OCI-LY1 (cell line): ENCODE measurements at regions not wholly inside any gene's neighbourhood (a gene's known extent, or its start where the extent isn't known, plus 50 kb on each side); places are given as distances from the start of the nearest gene placed in this dataset.

Source experiments
- EZH2 ChIP-seq: fragments of 200-600 bp; sonication (generic), shearing (Covaris generic); IDR thresholded peaks from 2 replicates; pipeline ENCODE4 v1.8.0; 2017; ENCODE audit warnings: borderline replicate concordance, mixed run types, mild to moderate bottlenecking, antibody characterized with exemption, low read length, moderate library complexity, mixed read lengths
- TF ChIP-seq, protein P1 (sequence below): fragments of 200-600 bp; sonication (generic), shearing (Covaris generic); IDR thresholded peaks from 2 replicates; pipeline ENCODE4 v1.5.1; 2017; ENCODE audit warnings: mild to moderate bottlenecking, antibody characterized with exemption, low read length, moderate library complexity, mixed read lengths

DNA sequence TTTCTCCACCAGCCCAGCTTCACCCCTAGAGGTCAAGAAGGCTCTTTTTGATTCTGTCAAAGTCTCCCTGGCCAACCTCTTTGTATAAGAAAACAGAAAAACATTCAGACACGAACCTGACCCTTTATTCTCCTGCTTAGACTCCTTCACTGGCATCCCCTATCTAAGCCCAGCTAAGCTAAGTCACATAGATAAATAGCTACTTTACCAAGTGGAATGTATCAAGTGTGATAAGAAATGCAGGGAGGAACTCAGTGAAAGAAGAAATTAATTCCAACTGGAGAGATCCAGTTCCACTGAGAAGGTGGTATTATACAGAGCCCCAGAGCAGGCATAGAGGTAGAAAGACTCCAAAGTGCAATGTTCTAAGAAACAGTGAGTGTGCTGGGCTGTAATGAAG is 489.5 kb downstream of the TNS1 start:
- TF ChIP-seq, protein P1, sequence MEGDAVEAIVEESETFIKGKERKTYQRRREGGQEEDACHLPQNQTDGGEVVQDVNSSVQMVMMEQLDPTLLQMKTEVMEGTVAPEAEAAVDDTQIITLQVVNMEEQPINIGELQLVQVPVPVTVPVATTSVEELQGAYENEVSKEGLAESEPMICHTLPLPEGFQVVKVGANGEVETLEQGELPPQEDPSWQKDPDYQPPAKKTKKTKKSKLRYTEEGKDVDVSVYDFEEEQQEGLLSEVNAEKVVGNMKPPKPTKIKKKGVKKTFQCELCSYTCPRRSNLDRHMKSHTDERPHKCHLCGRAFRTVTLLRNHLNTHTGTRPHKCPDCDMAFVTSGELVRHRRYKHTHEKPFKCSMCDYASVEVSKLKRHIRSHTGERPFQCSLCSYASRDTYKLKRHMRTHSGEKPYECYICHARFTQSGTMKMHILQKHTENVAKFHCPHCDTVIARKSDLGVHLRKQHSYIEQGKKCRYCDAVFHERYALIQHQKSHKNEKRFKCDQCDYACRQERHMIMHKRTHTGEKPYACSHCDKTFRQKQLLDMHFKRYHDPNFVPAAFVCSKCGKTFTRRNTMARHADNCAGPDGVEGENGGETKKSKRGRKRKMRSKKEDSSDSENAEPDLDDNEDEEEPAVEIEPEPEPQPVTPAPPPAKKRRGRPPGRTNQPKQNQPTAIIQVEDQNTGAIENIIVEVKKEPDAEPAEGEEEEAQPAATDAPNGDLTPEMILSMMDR, result no peak
- no peak for TF ChIP-seq EZH2
